ENCODE measurements at regions not wholly inside any gene's neighbourhood (a gene's known extent, or its start where the extent isn't known, plus 50 kb on each side); places are given as distances from the start of the nearest gene placed in this dataset.
"Not testable (repeated sequence)": the region's sequence is repeated elsewhere in the genome, so short reads cannot be mapped to it uniquely, and the experiment has no call there.

DNA sequence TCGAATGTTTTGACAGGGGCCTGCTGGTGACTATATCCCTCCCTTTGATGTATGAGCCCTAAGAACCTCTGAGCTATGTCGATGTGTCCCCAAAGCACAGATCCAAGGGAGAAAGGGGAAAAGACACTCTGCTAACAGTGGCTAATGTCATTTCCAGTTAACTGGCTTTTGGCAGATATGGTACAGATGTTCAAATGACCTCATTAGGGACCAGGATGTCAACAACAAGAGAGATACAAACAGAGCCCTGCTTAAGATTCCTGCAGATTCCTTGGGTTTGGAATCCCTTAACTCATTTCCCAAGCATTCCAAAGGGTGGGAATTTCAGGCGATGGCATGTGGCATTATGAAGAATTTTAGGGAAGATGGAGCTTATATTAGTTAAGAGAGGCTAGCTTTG lies 517.3 kb downstream of the SOX6 start:
- TF ChIP-seq, protein P1, sequence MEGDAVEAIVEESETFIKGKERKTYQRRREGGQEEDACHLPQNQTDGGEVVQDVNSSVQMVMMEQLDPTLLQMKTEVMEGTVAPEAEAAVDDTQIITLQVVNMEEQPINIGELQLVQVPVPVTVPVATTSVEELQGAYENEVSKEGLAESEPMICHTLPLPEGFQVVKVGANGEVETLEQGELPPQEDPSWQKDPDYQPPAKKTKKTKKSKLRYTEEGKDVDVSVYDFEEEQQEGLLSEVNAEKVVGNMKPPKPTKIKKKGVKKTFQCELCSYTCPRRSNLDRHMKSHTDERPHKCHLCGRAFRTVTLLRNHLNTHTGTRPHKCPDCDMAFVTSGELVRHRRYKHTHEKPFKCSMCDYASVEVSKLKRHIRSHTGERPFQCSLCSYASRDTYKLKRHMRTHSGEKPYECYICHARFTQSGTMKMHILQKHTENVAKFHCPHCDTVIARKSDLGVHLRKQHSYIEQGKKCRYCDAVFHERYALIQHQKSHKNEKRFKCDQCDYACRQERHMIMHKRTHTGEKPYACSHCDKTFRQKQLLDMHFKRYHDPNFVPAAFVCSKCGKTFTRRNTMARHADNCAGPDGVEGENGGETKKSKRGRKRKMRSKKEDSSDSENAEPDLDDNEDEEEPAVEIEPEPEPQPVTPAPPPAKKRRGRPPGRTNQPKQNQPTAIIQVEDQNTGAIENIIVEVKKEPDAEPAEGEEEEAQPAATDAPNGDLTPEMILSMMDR (conservative IDR thresholded peaks at IDR 0.05) = no peak
- TF ChIP-seq ZFX (IDR thresholded peaks at IDR 0.05) = no peak
- no peak overlapping the region for H3K27ac ChIP-seq

GRCh38 chr11:15840966-15841365 lies 515.4 kb downstream of the SOX6 start:
- TF ChIP-seq, protein P1 (conservative IDR thresholded peaks at IDR 0.05) = no peak
- TF ChIP-seq ZFX (IDR thresholded peaks at IDR 0.05) = no peak
- no peak overlapping the region for H3K27ac ChIP-seq

GRCh38 chr11:15841931-15842740 lies 514.2 kb downstream of the SOX6 start:
- no peak overlapping the region for H3K27ac ChIP-seq
- no peak for TF ChIP-seq ZFX (IDR thresholded peaks at IDR 0.05)
- TF ChIP-seq, protein P1 (conservative IDR thresholded peaks at IDR 0.05) = no peak

- no peak overlapping the region for H3K27ac ChIP-seq
- TF ChIP-seq, protein P1 (conservative IDR thresholded peaks at IDR 0.05) = no peak
- no peak for TF ChIP-seq ZFX (IDR thresholded peaks at IDR 0.05)
These were observed 513.0 kb downstream of the SOX6 start for GRCh38 chr11:15843309-15843872.

DNA sequence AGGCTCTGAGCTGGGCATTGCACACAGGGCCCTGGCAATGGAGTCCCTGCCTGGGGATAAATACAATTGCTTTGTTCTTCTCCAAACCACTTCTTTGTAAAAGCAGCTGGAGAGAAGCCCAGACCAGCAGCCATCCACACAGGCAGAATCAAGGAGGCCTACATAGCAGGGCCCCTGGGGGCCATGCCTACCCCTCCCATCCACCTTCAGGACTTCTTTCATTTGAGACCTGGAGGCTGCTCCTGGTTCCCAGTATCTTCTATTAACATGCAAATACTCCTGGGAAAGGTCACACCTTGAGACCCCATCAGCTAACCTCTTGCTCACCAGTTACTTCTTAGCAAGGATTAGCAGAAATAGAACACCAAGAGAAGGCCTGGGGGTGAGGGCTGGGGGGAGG lies 511.1 kb downstream of the SOX6 start:
- H3K27ac ChIP-seq = no peak overlapping the region
- TF ChIP-seq, protein P1 (conservative IDR thresholded peaks at IDR 0.05) = no peak
- TF ChIP-seq ZFX (IDR thresholded peaks at IDR 0.05) = no peak

- no peak for TF ChIP-seq ZFX (IDR thresholded peaks at IDR 0.05)
- TF ChIP-seq, protein P1 (conservative IDR thresholded peaks at IDR 0.05) = no peak
- H3K27ac ChIP-seq = no peak overlapping the region
These were observed 507.6 kb downstream of the SOX6 start for GRCh38 chr11:15848631-15849168.

DNA sequence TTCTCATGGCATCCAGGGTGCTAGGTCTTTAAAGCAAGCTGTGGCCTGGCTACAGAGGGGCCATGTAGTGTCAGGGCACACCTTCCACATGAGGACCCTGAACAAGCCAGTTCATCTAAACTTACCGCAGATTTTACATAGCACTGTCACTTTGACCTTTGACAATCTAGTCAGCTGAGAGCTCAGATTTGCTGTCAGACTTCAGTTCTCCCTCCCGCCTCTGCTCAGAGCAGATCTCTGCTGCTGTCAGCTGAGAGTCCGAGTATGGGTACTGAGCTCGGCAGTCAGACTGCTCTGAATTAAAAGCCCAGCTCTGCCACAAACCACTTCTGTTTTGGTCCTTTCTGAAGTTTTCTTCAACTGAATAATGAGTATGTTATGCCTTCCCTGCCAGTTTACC lies 507.1 kb downstream of the SOX6 start:
- no peak overlapping the region for H3K27ac ChIP-seq
- TF ChIP-seq ZFX (IDR thresholded peaks at IDR 0.05) = no peak
- TF ChIP-seq, protein P1 (conservative IDR thresholded peaks at IDR 0.05) = no peak

- not testable (repeated sequence) for H3K27ac ChIP-seq
These were observed 506.0 kb downstream of the SOX6 start for GRCh38 chr11:15850335-15850734.
